Left forelimb (tissue), 1 donor: ENCODE measurements at regions not wholly inside any gene's neighbourhood (a gene's known extent, or its start where the extent isn't known, plus 50 kb on each side); places are given as distances from the start of the nearest gene placed in this dataset.
"Not testable (repeated sequence)": the region's sequence is repeated elsewhere in the genome, so short reads cannot be mapped to it uniquely, and the experiment has no call there.

Experiments used
- DNase-seq: peaks from one replicate; pipeline ENCODE4 v3.0.0-alpha.2; 2018; ENCODE audit warnings: low spot score

GRCh38 chr7:94314413-94315410 lies 80.0 kb upstream of the COL1A2 start:
- DNase-seq: no peak

DNA sequence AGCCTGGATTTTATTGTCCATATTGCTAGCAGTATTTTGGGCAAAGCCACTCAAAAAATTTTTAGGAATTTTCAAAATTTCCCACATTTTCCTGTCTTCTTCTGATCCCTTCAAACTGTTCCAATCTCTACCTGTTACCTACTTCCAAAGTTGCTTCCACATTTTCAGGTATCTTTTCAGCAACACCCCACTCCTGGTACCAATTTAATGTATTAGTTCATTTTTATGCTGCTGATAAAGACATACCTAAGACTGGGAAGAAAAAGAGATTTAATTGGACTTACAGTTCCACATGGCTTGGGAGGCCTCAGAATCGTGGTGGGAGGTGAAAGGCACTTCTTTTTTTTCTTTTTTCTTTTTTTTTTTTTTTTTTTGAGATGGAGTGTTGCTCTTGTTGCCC lies 73.6 kb upstream of the COL1A2 start:
- not testable (repeated sequence) for DNase-seq

DNA sequence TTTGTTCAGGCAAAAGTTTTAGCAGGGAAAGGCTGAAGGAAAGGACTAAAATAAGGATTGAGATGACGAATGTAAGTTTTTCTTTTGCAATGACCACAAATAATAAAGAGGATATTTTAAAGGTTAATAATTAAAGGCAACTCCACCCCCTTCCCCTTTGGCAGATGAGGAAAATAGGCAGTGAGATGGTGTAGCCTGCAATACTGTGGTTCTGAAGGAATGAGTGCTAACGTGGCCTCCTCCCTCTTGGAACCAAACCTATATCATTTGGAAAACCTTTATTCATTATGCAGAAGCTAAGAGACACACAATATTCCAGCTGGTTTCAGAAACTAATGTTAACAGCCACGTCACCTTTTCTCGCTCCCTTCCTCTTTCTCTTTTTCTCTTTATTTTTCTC lies 70.9 kb upstream of the COL1A2 start:
- DNase-seq: no peak

DNA sequence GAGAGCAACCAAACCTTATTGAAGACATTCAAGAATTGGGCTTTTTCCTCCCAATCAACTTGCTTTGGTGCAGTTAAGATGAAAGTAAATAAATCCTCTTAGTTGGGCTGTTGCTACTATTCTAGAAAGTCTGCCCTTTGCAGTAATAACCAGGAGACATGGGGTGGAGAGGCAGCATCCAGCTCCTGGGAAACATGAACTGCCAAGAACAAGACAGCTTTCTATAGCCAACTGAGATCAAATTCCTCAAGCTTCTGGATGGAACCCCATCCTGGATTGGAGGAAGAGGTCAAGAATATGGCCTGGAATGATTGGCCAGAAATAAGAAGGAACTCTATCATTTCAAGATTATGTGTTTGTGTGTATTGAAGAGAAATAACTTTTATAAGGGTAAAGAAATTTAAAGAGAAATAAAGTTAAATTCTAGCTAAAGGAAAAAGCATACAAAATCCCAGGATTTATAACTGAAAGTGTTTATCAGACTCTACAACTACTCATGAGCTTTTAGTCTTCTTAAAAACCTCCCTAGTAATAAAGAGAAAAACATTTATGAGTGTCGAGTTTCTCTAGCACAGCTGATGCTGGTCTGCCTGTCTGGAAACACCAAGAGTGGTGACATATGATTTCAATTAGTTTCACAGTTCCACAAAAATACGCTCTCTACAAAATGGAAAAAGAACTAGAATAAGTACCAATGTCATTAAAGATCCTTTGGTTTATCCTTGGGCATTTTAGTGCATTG lies 70.1 kb upstream of the COL1A2 start:
- DNase-seq: no peak

- no peak for DNase-seq
These were observed 69.6 kb upstream of the COL1A2 start for GRCh38 chr7:94325122-94325475.

DNA sequence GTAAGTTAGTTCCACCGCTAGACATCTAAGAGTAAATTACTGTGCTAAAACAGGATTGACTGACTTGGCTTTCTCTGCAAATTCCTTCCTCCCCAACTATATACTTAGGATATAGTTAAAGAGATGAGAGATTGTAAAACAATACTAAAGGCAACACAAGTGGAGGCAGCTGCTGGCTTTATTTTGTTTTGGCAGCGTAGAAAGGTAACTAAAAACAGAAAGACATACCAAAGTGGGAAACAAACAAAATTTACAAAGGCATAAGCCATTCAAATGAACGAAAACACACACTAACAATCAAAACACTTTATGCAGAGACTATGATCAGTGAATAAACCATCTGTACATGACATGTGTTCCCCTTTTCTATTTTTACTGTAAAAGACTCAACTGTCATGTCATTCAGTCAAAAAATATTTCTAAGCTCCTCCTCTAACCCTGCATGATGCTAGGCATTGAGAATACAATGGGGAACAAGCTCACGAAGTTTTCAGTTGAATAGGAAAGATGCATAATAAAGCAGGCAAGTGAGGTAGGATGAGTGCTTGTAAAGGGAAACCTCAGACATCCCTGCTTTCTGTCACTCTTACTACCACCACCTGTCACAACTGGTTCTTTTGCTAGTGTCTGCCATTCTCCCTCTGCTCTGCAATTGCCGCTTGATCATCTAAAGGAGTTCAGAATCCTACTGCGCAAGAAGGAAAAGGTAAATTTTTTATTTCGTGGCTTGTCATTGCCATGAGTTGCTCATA lies 64.2 kb upstream of the COL1A2 start:
- no peak for DNase-seq

DNA sequence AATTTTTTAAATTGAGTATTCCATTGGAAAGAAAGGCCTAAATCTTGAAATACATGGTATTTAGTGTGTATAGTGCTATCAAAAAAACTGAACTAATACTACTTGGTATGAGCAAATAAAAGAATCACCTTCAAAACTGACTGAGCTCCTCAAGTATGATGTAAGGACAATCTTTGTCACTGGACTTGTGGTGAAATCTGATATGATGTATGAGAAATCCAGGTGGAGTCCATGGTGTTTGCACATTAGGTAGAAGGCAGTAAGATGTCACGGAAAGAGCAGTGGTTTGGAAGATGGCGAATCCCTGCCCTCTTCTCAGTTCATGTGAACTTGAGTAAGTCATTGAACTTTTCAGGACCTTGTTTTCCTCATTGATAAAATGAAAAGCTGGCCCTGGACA lies 62.1 kb upstream of the COL1A2 start:
- no peak for DNase-seq

- DNase-seq: no peak
These were observed 60.9 kb upstream of the COL1A2 start for GRCh38 chr7:94333810-94334209.

GRCh38 chr7:94335586-94335985 lies 59.1 kb upstream of the COL1A2 start:
- no peak for DNase-seq

DNA sequence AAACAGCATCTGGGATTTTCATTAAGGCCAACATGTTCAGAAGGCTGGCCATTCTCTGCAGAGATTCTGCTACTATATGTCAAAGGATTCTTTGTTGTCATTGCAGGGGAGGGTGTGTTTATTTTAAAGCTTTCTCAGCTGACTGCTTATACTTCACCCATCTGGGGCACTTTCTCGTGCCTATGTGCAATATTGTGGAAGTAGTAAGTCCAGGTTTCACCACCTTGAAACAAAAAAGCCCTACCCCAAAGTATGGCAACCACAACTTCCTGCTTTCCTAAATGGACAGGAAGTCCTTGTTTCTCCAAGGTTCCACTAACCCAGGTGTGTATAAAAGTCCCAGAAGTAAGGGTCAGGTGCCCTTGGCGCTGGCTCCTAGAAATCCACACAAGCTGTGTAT lies 58.7 kb upstream of the COL1A2 start:
- no peak for DNase-seq

- DNase-seq: no peak
These were observed 55.7 kb upstream of the COL1A2 start for GRCh38 chr7:94338921-94339371.

DNA sequence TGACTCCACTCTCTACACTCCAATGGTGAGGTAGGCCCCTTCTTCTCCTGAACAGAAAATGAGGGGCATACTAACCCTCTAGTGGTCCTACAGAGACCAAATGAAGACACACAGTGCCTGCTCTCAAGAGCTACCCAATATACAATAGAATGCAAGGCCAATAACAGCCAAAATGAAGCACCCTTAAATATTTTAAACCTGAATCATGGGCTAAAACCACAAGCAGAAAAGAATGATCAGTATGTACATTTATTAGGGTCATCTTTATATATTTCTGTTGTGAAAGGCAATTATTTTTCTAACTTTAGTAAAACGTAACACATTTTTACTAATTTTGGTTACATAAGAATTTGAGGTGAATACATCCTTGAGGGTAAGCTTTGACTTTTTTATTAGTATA lies 49.9 kb upstream of the COL1A2 start:
- no peak for DNase-seq
